Activated CD4-positive, alpha-beta T cell treated with anti-CD3 and anti-CD28 coated beads for 36 hours (primary cell): ENCODE measurements at regions not wholly inside any gene's neighbourhood (a gene's known extent, or its start where the extent isn't known, plus 50 kb on each side); places are given as distances from the start of the nearest gene placed in this dataset.
"Not testable (repeated sequence)": the region's sequence is repeated elsewhere in the genome, so short reads cannot be mapped to it uniquely, and the experiment has no call there.

Experiments
- ATAC-seq: fragments of 200-7000 bp; cut with Tn5 transposase; one replicate; pipeline ENCODE4 v1.10.0; 2021; ENCODE audit warnings: mild to moderate bottlenecking, moderate library complexity
- CTCF ChIA-PET: fragments of 350-600 bp; sonication (Branson Sonifier 250); formaldehyde crosslinking; loops from one replicate; lab custom pipeline; 2021; ENCODE audit warnings: antibody characterized with exemption; lab: Charles Lee
- POLR2A ChIA-PET: fragments of 350-600 bp; sonication (Branson Sonifier 250); formaldehyde crosslinking; loops from one replicate; lab custom pipeline; 2021; ENCODE audit warnings: antibody characterized with exemption, inconsistent platforms; lab: Charles Lee
- DNase-seq: peaks from one replicate; pipeline ENCODE4 v3.0.0-alpha.2; 2020
- H3K27ac Mint-ChIP-seq: one replicate; pipeline ENCODE4 v1.8.0; 2021; ENCODE audit warnings: mixed read lengths
- H3K27me3 Mint-ChIP-seq: one replicate; pipeline ENCODE4 v1.8.0; 2021; ENCODE audit warnings: mixed read lengths
- H3K36me3 Mint-ChIP-seq: one replicate; pipeline ENCODE4 v1.8.0; 2021; ENCODE audit warnings: low read depth, mixed read lengths
- H3K4me1 Mint-ChIP-seq: one replicate; pipeline ENCODE4 v1.8.0; 2021; ENCODE audit warnings: mixed read lengths
- H3K4me3 Mint-ChIP-seq: one replicate; pipeline ENCODE4 v1.8.0; 2021; ENCODE audit warnings: mild to moderate bottlenecking, moderate library complexity, mixed read lengths
- H3K9me3 Mint-ChIP-seq: one replicate; pipeline ENCODE4 v1.8.0; 2021; ENCODE audit warnings: low read depth, mixed read lengths
- intact Hi-C, 2 experiments: fragments of 100-400 bp; cut with DNase I in 1 of 2; cut with micrococcal nuclease in 1 of 2; formaldehyde crosslinking; loops; one replicate each; pipeline versions ENCODE4 v1.14.2 to v1.15.1; 2022 to 2024; cut with DNase I, micrococcal nuclease

GRCh38 chr16:51535591-51535990, 384.5 kb upstream of the SALL1 start:
- POLR2A ChIA-PET, result no interaction called here
- CTCF ChIA-PET, result no interaction called here
- intact Hi-C loops, result no loop called here

GRCh38 chr16:51532551-51532950, 381.5 kb upstream of the SALL1 start:
- H3K36me3 Mint-ChIP-seq, result no peaks in the 10 kb centered on the region
- DNase-seq (no peak), ATAC-seq (no peak)
- CTCF ChIA-PET, result no interaction called here
- H3K9me3 Mint-ChIP-seq, result peaks cover 5% of the 10 kb centered on the region
- H3K4me3 Mint-ChIP-seq, result no peak overlapping the region
- H3K4me1 Mint-ChIP-seq, result no peaks in the 10 kb centered on the region
- intact Hi-C loops, result no loop called here
- no peaks in the 10 kb centered on the region for H3K27me3 Mint-ChIP-seq
- POLR2A ChIA-PET, result no interaction called here
- H3K27ac Mint-ChIP-seq, result no peak overlapping the region

More at GRCh38 chr16:51535591-51535990, 384.5 kb upstream of the SALL1 start:
- no peak overlapping the region for H3K4me3 Mint-ChIP-seq
- DNase-seq, result no peak
- H3K36me3 Mint-ChIP-seq, result no peaks in the 10 kb centered on the region
- H3K27me3 Mint-ChIP-seq, result no peaks in the 10 kb centered on the region
- no peak overlapping the region for H3K27ac Mint-ChIP-seq
- H3K4me1 Mint-ChIP-seq, result no peaks in the 10 kb centered on the region
- ATAC-seq, result no peak
- no peaks in the 10 kb centered on the region for H3K9me3 Mint-ChIP-seq

- Mint-ChIP-seq H3K27ac (no peak overlapping the region), H3K9me3 (peaks cover 9% of the 10 kb centered on the region), H3K36me3 (no peaks in the 10 kb centered on the region), H3K4me3 (no peak overlapping the region), H3K4me1 (no peaks in the 10 kb centered on the region), H3K27me3 (no peaks in the 10 kb centered on the region)
- ATAC-seq (no peak), DNase-seq (no peak)
- intact Hi-C loops, result no loop called here
- ChIA-PET POLR2A (no interaction called here), CTCF (no interaction called here)
Observed at GRCh38 chr16:51531271-51531670, 380.2 kb upstream of the SALL1 start.

- no peaks in the 10 kb centered on the region for H3K36me3 Mint-ChIP-seq
- no peaks in the 10 kb centered on the region for H3K27me3 Mint-ChIP-seq
- H3K9me3 Mint-ChIP-seq, result peaks cover 11% of the 10 kb centered on the region
- intact Hi-C loops, result no loop called here
- H3K4me1 Mint-ChIP-seq, result no peaks in the 10 kb centered on the region
- no peak overlapping the region for H3K27ac Mint-ChIP-seq
- POLR2A ChIA-PET, result no interaction called here
- CTCF ChIA-PET, result no interaction called here
- no peak for DNase-seq
- ATAC-seq, result no peak
- no peak overlapping the region for H3K4me3 Mint-ChIP-seq
Observed at GRCh38 chr16:51527349-51527748, 376.3 kb upstream of the SALL1 start.

- CTCF ChIA-PET, result no interaction called here
- H3K27me3 Mint-ChIP-seq, result no peaks in the 10 kb centered on the region
- peaks cover 15% of the 10 kb centered on the region for H3K9me3 Mint-ChIP-seq
- intact Hi-C loops, result no loop called here
- H3K4me3 Mint-ChIP-seq, result no peak overlapping the region
- DNase-seq (no peak), ATAC-seq (no peak)
- H3K27ac Mint-ChIP-seq, result no peak overlapping the region
- no peaks in the 10 kb centered on the region for H3K4me1 Mint-ChIP-seq
- no peaks in the 10 kb centered on the region for H3K36me3 Mint-ChIP-seq
- POLR2A ChIA-PET, result no interaction called here
Observed at GRCh38 chr16:51526621-51527020, 375.6 kb upstream of the SALL1 start.

- H3K9me3 Mint-ChIP-seq, result peaks cover 14% of the 10 kb centered on the region
- ATAC-seq (no peak), DNase-seq (no peak)
- H3K4me1 Mint-ChIP-seq, result no peaks in the 10 kb centered on the region
- intact Hi-C loops, result no loop called here
- H3K27me3 Mint-ChIP-seq, result no peaks in the 10 kb centered on the region
- no peaks in the 10 kb centered on the region for H3K36me3 Mint-ChIP-seq
- ChIA-PET POLR2A (no interaction called here), CTCF (interaction anchor here (1.1 kb wide), 1 partner anchor 26 kb away, joined by 3 read pairs; no protein-coding TSS in a partner anchor)
- H3K4me3 Mint-ChIP-seq, result no peak overlapping the region
- no peak overlapping the region for H3K27ac Mint-ChIP-seq
Observed at GRCh38 chr16:51524555-51525373, 373.7 kb upstream of the SALL1 start.

- POLR2A ChIA-PET, result no interaction called here
- ATAC-seq, result no peak
- H3K4me3 Mint-ChIP-seq, result no peak overlapping the region
- intact Hi-C loops, result no loop called here
- no peaks in the 10 kb centered on the region for H3K4me1 Mint-ChIP-seq
- H3K27me3 Mint-ChIP-seq, result no peaks in the 10 kb centered on the region
- no peak overlapping the region for H3K27ac Mint-ChIP-seq
- no peaks in the 10 kb centered on the region for H3K36me3 Mint-ChIP-seq
- CTCF ChIA-PET, result no interaction called here
- DNase-seq, result no peak
- H3K9me3 Mint-ChIP-seq, result peaks cover 18% of the 10 kb centered on the region
Observed at GRCh38 chr16:51524070-51524469, 373.0 kb upstream of the SALL1 start.

- ChIA-PET POLR2A (no interaction called here), CTCF (no interaction called here)
- no peaks in the 10 kb centered on the region for H3K36me3 Mint-ChIP-seq
- DNase-seq (no peak), ATAC-seq (no peak)
- H3K27ac Mint-ChIP-seq, result no peak overlapping the region
- H3K9me3 Mint-ChIP-seq, result peaks cover 18% of the 10 kb centered on the region
- no peaks in the 10 kb centered on the region for H3K4me1 Mint-ChIP-seq
- H3K27me3 Mint-ChIP-seq, result no peaks in the 10 kb centered on the region
- no peak overlapping the region for H3K4me3 Mint-ChIP-seq
- intact Hi-C loops, result no loop called here
Observed at GRCh38 chr16:51523400-51523799, 372.3 kb upstream of the SALL1 start.

- no peak for DNase-seq
- CTCF ChIA-PET, result no interaction called here
- ATAC-seq, result no peak
- H3K4me3 Mint-ChIP-seq, result no peak overlapping the region
- H3K27ac Mint-ChIP-seq, result no peak overlapping the region
- POLR2A ChIA-PET, result no interaction called here
- H3K36me3 Mint-ChIP-seq, result no peaks in the 10 kb centered on the region
- no peaks in the 10 kb centered on the region for H3K4me1 Mint-ChIP-seq
- no peaks in the 10 kb centered on the region for H3K27me3 Mint-ChIP-seq
- H3K9me3 Mint-ChIP-seq, result peaks cover 18% of the 10 kb centered on the region
- intact Hi-C loops, result no loop called here
Observed at GRCh38 chr16:51522902-51523301, 371.8 kb upstream of the SALL1 start.

GRCh38 chr16:51516960-51517359, 365.9 kb upstream of the SALL1 start:
- H3K4me1 Mint-ChIP-seq, H3K36me3 Mint-ChIP-seq, H3K9me3 Mint-ChIP-seq, intact Hi-C loops, H3K4me3 Mint-ChIP-seq, H3K27me3 Mint-ChIP-seq, DNase-seq, H3K27ac Mint-ChIP-seq, ATAC-seq, POLR2A ChIA-PET, CTCF ChIA-PET: not testable (repeated sequence)

- H3K36me3 Mint-ChIP-seq, result no peaks in the 10 kb centered on the region
Observed at GRCh38 chr16:51510416-51510815, 359.3 kb upstream of the SALL1 start.

GRCh38 chr16:51509336-51509735, 358.3 kb upstream of the SALL1 start:
- ATAC-seq (no peak), DNase-seq (no peak)
- H3K4me3 Mint-ChIP-seq, result no peak overlapping the region
- CTCF ChIA-PET, result no interaction called here
- H3K9me3 Mint-ChIP-seq, result peaks cover 4% of the 10 kb centered on the region
- POLR2A ChIA-PET, result no interaction called here
- no peak overlapping the region for H3K27ac Mint-ChIP-seq
- no peaks in the 10 kb centered on the region for H3K27me3 Mint-ChIP-seq
- H3K4me1 Mint-ChIP-seq, result no peaks in the 10 kb centered on the region
- H3K36me3 Mint-ChIP-seq, result no peaks in the 10 kb centered on the region
- intact Hi-C loops, result no loop called here

More at GRCh38 chr16:51510416-51510815, 359.3 kb upstream of the SALL1 start:
- Mint-ChIP-seq H3K4me1 (no peaks in the 10 kb centered on the region), H3K27ac (no peak overlapping the region), H3K9me3 (peaks cover 4% of the 10 kb centered on the region), H3K4me3 (no peak overlapping the region), H3K27me3 (no peaks in the 10 kb centered on the region)
- intact Hi-C loops, result no loop called here
- POLR2A ChIA-PET, result no interaction called here
- DNase-seq (no peak), ATAC-seq (no peak)
- CTCF ChIA-PET, result no interaction called here
